ENCODE measurements at regions not wholly inside any gene's neighbourhood (a gene's known extent, or its start where the extent isn't known, plus 50 kb on each side); places are given as distances from the start of the nearest gene placed in this dataset.

- H3K79me2 ChIP-seq (ENCODE audit: insufficient read depth, low read length), result no peaks in the 10 kb centered on the region
- no peak for ATAC-seq
These were observed 460.1 kb upstream of the MANEA start for GRCh38 chr6:95117236-95117635.

DNA sequence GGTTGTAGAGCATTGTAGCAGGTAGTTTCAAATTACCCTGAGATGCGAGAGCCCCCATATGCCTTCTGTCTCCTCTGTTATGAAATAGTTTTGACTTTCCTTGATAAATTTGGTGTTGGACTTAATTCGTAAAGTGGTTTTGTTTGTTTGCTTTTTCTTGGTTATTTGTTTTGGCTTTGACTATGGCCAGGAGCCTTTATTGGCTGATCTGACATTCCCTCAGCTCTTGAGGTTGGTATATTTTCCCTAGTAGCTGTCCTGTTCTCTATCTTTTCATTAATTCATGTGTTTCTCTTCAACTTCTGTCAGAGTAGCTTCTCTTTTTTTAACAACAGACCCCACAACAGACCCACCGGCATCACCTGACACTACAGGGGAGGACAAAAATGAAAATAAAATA, 457.4 kb upstream of the MANEA start:
- H4K20me1 ChIP-seq (ENCODE audit: insufficient read depth, low read length), result no peaks in the 10 kb centered on the region
- H3K27me3 ChIP-seq (ENCODE audit: control insufficient read depth in 1 of 2, insufficient read depth in 2 of 2, low read length in 2 of 2), result no peaks in the 10 kb centered on the region
- ChIA-PET POLR2A (no interaction called here), CTCF (ENCODE audit: low intra/inter-chr PET ratio, low total read pairs) (no interaction called here)
- TF ChIP-seq HNF1A (IDR thresholded peaks at IDR 0.05; ENCODE audit: low read depth) (no peak), HNF1A (CRISPR knock-in tag; IDR thresholded peaks at IDR 0.05; ENCODE audit: borderline replicate concordance) (no peak), NFE2 (CRISPR knock-in tag; IDR thresholded peaks at IDR 0.05) (no peak), BRD4 (CRISPR knock-in tag; IDR thresholded peaks at IDR 0.05) (no peak), REXO4 (CRISPR knock-in tag; IDR thresholded peaks at IDR 0.05; ENCODE audit: borderline replicate concordance) (no peak), SIN3A (IDR thresholded peaks at IDR 0.05; ENCODE audit: borderline replicate concordance, low read depth, low read length) (no peak), ZKSCAN5 (CRISPR knock-in tag; IDR thresholded peaks at IDR 0.05) (no peak)
- TF ChIP-seq, protein P1, sequence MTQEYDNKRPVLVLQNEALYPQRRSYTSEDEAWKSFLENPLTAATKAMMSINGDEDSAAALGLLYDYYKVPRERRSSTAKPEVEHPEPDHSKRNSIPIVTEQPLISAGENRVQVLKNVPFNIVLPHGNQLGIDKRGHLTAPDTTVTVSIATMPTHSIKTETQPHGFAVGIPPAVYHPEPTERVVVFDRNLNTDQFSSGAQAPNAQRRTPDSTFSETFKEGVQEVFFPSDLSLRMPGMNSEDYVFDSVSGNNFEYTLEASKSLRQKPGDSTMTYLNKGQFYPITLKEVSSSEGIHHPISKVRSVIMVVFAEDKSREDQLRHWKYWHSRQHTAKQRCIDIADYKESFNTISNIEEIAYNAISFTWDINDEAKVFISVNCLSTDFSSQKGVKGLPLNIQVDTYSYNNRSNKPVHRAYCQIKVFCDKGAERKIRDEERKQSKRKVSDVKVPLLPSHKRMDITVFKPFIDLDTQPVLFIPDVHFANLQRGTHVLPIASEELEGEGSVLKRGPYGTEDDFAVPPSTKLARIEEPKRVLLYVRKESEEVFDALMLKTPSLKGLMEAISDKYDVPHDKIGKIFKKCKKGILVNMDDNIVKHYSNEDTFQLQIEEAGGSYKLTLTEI (CRISPR knock-in tag; conservative IDR thresholded peaks at IDR 0.05), result no peak
- no peak overlapping the region for H3K4me2 ChIP-seq (ENCODE audit: low read depth, low read length)
- no peaks in the 10 kb centered on the region for H3K9me3 ChIP-seq (ENCODE audit: low read length)
- no peak overlapping the region for H3K9ac ChIP-seq (ENCODE audit: insufficient read depth, low read depth, low read length)
- H3K27ac ChIP-seq (ENCODE audit: extremely low read length, insufficient read depth, low read length), result no peak overlapping the region
- FAIRE-seq, result no peak
- H2AFZ ChIP-seq (ENCODE audit: low read length), result no peak overlapping the region
- H3K4me3 ChIP-seq (replicated peaks in 1 of 3; ENCODE audit: insufficient read depth in 1 of 3, low read depth in 2 of 3, low read length in 3 of 3), result no peak overlapping the region
- no peaks in the 10 kb centered on the region for H3K79me2 ChIP-seq (ENCODE audit: insufficient read depth, low read length)
- BruUV-seq (replicated peaks), result no TSS peak
- in situ Hi-C loops (cut with HindIII; ENCODE audit: extremely low pct_ligation_motif_present, low pct_unique_long_range_greater_than_20kb), result no loop called here
- no peaks in the 10 kb centered on the region for H3K4me1 ChIP-seq (ENCODE audit: insufficient read depth, low read length)
- no peaks in the 10 kb centered on the region for H3K36me3 ChIP-seq (replicated peaks in 1 of 2; ENCODE audit: control insufficient read depth in 1 of 2, insufficient read depth in 2 of 2, low read length in 2 of 2)
- WGBS (ENCODE audit: low lambda C conversion rate), result 17% methylated on average over 3 of the region's 3 CpGs
- no peak for ATAC-seq
- intact Hi-C loops (cut with micrococcal nuclease; ENCODE audit: unreplicated experiment), result no loop called here
- DNase-seq (ENCODE audit: low spot score), result no peak

More at GRCh38 chr6:95117236-95117635, 460.1 kb upstream of the MANEA start:
- Histone ChIP-seq H3K4me2 (ENCODE audit: low read depth, low read length) (no peak overlapping the region), H3K4me3 (replicated peaks in 1 of 3; ENCODE audit: insufficient read depth in 1 of 3, low read depth in 2 of 3, low read length in 3 of 3) (no peak overlapping the region), H3K27ac (ENCODE audit: extremely low read length, insufficient read depth, low read length) (no peak overlapping the region), H3K36me3 (replicated peaks in 1 of 2; ENCODE audit: control insufficient read depth in 1 of 2, insufficient read depth in 2 of 2, low read length in 2 of 2) (no peaks in the 10 kb centered on the region), H3K4me1 (ENCODE audit: insufficient read depth, low read length) (no peaks in the 10 kb centered on the region), H3K27me3 (ENCODE audit: control insufficient read depth in 1 of 2, insufficient read depth in 2 of 2, low read length in 2 of 2) (no peaks in the 10 kb centered on the region), H3K9me3 (ENCODE audit: low read length) (no peaks in the 10 kb centered on the region), H2AFZ (ENCODE audit: low read length) (no peak overlapping the region), H3K9ac (ENCODE audit: insufficient read depth, low read depth, low read length) (no peak overlapping the region), H4K20me1 (ENCODE audit: insufficient read depth, low read length) (no peaks in the 10 kb centered on the region)
- DNase-seq (ENCODE audit: low spot score) (no peak), FAIRE-seq (no peak)
- TF ChIP-seq ZMAT5 (CRISPR knock-in tag; IDR thresholded peaks at IDR 0.05; ENCODE audit: borderline replicate concordance, low read depth), result no peak
- TF ChIP-seq NFE2L2 (IDR thresholded peaks at IDR 0.05; ENCODE audit: low read length), result 0 out of 2 replicates have a peak, but pooled peaks have one; percentile 14
- TF ChIP-seq NFE2L1 (CRISPR knock-in tag; IDR thresholded peaks at IDR 0.05; ENCODE audit: borderline replicate concordance), result no peak
- no TSS peak for BruUV-seq (replicated peaks)
- ChIA-PET CTCF (ENCODE audit: low intra/inter-chr PET ratio, low total read pairs) (no interaction called here), POLR2A (no interaction called here)
- in situ Hi-C loops (cut with HindIII; ENCODE audit: extremely low pct_ligation_motif_present, low pct_unique_long_range_greater_than_20kb) (no loop called here), intact Hi-C loops (cut with micrococcal nuclease; ENCODE audit: unreplicated experiment) (no loop called here)
